Breast epithelium (tissue), 4 donors: ENCODE measurements at regions not wholly inside any gene's neighbourhood (a gene's known extent, or its start where the extent isn't known, plus 50 kb on each side); places are given as distances from the start of the nearest gene placed in this dataset.

Experiments used
- DNase-seq, 2 donors: peaks; one replicate each; pipeline ENCODE4 v3.0.0-alpha.2; 2019; ENCODE audit warnings: low spot score in 2 of 2
- H3K27ac ChIP-seq, 2 donors: fragments of 200-600 bp; sonication (generic) in 1 of 2; one replicate each; pipeline ENCODE4 v1.5.1; 2016 to 2019; ENCODE audit warnings: mild to moderate bottlenecking in 1 of 2
- H3K27me3 ChIP-seq, 2 donors: fragments of 200-600 bp; sonication (generic) in 1 of 2; one replicate each; pipeline versions ENCODE4 v1.5.1 to v1.6.0; 2017 to 2019; ENCODE audit warnings: control low read depth in 1 of 2, mild to moderate bottlenecking in 1 of 2
- H3K36me3 ChIP-seq: fragments of 200-600 bp; one replicate; pipeline ENCODE4 v1.5.1; 2019
- H3K4me1 ChIP-seq, 2 donors: fragments of 200-600 bp; sonication (generic); one replicate each; pipeline ENCODE4 v1.5.1; 2016 to 2019; ENCODE audit warnings: control low read depth in 1 of 2
- H3K4me3 ChIP-seq, 3 donors: fragments of 200-600 bp; sonication (generic); 1 replicate in 2 of 3; 2 replicates in 1 of 3; pipeline ENCODE4 v1.5.1; 2016 to 2019; ENCODE audit warnings: mild to moderate bottlenecking in 3 of 3, moderate library complexity in 2 of 3
- H3K9me3 ChIP-seq, 2 donors: fragments of 200-600 bp; sonication (generic) in 1 of 2; one replicate each; pipeline ENCODE4 v1.5.1; 2016 to 2019; ENCODE audit warnings: control low read depth in 1 of 2
- POLR2A ChIP-seq: fragments of 450-650 bp; IDR thresholded peaks from one replicate; pipeline ENCODE4 v1.6.1; 2016; ENCODE audit warnings: antibody characterized with exemption, mild to moderate bottlenecking, moderate library complexity
- POLR2AphosphoS5 ChIP-seq, 3 donors: sonication (generic); formaldehyde crosslinking; IDR thresholded peaks; one replicate each; pipeline ENCODE4 v1.6.1; 2017; ENCODE audit warnings: antibody characterized with exemption in 3 of 3
- intact Hi-C: fragments of 100-400 bp; cut with DNase I; formaldehyde crosslinking; loops from one replicate; pipeline ENCODE4 v1.15.1; 2023; ENCODE audit warnings: low total_unique reads
- TF ChIP-seq, protein P1 (sequence below), 3 donors: fragments of 450-650 bp; IDR thresholded peaks; one replicate each; pipeline ENCODE4 v1.5.1; 2016 to 2017; ENCODE audit warnings: antibody characterized with exemption in 3 of 3, mild to moderate bottlenecking in 3 of 3, moderate library complexity in 3 of 3

DNA sequence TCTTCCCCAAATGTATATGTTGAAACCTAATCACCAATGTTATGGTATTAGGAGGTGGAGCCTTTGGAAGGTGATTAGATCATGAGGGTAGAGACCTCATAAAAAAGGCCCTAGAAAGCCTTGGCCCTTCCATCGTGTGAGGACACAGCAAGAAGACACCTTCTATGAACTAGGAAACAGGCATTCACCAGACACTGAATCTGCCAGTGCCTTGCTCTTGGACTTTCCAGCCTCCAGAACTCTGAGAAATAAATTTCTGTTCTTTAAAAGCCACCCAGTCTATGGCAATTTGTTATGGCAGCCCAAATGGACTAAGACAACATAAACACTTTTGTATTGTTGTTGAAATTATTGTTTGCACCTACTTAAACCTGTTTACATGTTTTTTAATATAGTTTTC lies 221.8 kb upstream of the RPS6KA3 start:
- Histone ChIP-seq H3K27ac (no peak overlapping the region), H3K9me3 (no peaks in the 10 kb centered on the region), H3K4me3 (no peak overlapping the region), H3K36me3 (no peaks in the 10 kb centered on the region), H3K4me1 (no peaks in the 10 kb centered on the region), H3K27me3 (peaks cover 0 to 12% of the 10 kb centered on the region in 2 donors)
- TF ChIP-seq POLR2AphosphoS5 (IDR thresholded peaks at IDR 0.05): no peak
- TF ChIP-seq, protein P1, sequence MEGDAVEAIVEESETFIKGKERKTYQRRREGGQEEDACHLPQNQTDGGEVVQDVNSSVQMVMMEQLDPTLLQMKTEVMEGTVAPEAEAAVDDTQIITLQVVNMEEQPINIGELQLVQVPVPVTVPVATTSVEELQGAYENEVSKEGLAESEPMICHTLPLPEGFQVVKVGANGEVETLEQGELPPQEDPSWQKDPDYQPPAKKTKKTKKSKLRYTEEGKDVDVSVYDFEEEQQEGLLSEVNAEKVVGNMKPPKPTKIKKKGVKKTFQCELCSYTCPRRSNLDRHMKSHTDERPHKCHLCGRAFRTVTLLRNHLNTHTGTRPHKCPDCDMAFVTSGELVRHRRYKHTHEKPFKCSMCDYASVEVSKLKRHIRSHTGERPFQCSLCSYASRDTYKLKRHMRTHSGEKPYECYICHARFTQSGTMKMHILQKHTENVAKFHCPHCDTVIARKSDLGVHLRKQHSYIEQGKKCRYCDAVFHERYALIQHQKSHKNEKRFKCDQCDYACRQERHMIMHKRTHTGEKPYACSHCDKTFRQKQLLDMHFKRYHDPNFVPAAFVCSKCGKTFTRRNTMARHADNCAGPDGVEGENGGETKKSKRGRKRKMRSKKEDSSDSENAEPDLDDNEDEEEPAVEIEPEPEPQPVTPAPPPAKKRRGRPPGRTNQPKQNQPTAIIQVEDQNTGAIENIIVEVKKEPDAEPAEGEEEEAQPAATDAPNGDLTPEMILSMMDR (IDR thresholded peaks at IDR 0.05): no peak
- no peak for TF ChIP-seq POLR2A
- intact Hi-C loops: no loop called here
- DNase-seq: no peak

DNA sequence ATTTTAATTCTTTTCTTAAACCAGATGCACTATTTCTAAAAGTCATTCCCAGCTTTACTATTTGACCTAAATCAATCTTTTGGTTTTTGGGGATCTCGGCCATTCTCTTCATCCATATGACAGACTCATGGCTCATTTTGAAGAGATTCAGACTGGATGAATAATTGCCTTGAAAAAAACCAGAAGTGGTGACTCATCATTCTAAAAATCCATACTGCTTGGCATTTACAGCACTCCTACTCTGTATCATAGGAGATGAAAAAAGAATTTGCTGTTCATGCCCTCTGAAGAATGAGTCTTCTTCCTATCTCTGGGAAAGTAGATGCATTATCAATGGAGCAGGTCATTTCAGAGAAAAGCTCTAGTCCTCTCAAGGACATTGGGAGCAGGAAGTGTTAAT lies 220.5 kb upstream of the RPS6KA3 start:
- intact Hi-C loops: no loop called here

DNA sequence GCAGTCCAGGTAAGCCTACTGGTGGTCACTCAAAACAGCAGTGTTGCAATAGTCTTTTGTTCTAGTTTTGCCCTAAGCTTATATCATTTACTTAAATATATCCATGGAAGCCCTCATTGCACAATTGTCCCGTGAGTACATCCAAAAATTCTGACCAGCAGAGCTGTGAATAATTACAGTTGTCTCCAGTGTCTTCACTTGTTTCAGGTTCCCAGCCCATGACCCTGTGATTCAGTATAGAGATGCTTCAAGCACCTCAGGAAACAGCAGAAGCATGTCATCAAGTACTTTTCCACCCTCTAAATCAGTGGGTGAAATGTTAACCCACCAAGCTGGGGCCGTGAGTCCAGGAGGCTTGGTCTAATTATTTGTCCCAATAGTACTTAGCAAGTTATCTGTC lies 214.9 kb upstream of the RPS6KA3 start:
- H3K9me3 ChIP-seq: no peaks in the 10 kb centered on the region
- intact Hi-C loops: loop anchor here (5.0 kb wide), 1 partner anchor 186 kb away; no protein-coding TSS in a partner anchor
- H3K36me3 ChIP-seq: no peaks in the 10 kb centered on the region
- peaks cover 0 to 20% of the 10 kb centered on the region in 2 donors for H3K27me3 ChIP-seq
- H3K27ac ChIP-seq: no peak overlapping the region
- no peak for DNase-seq
- no peak for TF ChIP-seq POLR2A
- TF ChIP-seq POLR2AphosphoS5 (IDR thresholded peaks at IDR 0.05): no peak
- TF ChIP-seq, protein P1 (IDR thresholded peaks at IDR 0.05): no peak
- H3K4me3 ChIP-seq: no peak overlapping the region
- H3K4me1 ChIP-seq: no peaks in the 10 kb centered on the region

More for the DNA sequence above, 220.5 kb upstream of the RPS6KA3 start:
- TF ChIP-seq, protein P1 (IDR thresholded peaks at IDR 0.05): no peak
- no peak for TF ChIP-seq POLR2AphosphoS5 (IDR thresholded peaks at IDR 0.05)
- Histone ChIP-seq H3K36me3 (no peaks in the 10 kb centered on the region), H3K4me1 (no peaks in the 10 kb centered on the region), H3K4me3 (no peak overlapping the region), H3K27me3 (peaks cover 0 to 18% of the 10 kb centered on the region in 2 donors), H3K9me3 (no peaks in the 10 kb centered on the region), H3K27ac (no peak overlapping the region)
- no peak for DNase-seq

DNA sequence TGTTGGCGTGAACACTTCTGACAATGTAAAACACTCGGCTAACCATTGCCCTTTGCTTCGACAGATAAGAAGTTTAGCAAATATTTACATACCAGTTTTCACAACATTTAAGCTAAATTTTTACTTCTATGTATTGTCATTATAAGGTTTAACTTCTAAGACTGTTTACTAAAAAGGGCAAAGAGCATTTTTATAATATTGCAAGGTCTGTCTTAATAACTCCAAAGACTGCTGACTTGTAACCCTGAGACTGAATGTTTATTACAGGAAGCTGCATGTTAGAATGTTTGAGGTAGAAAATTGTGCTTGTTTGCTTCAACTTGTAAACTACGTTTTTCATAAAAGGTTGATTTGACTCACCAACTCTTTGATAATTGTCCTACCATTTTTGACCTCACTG lies 213.2 kb upstream of the RPS6KA3 start:
- Histone ChIP-seq H3K27me3 (peaks cover 0 to 20% of the 10 kb centered on the region in 2 donors), H3K27ac (no peak overlapping the region), H3K4me1 (no peaks in the 10 kb centered on the region), H3K9me3 (no peaks in the 10 kb centered on the region), H3K36me3 (no peaks in the 10 kb centered on the region), H3K4me3 (no peak overlapping the region)
- no peak for TF ChIP-seq POLR2AphosphoS5 (IDR thresholded peaks at IDR 0.05)
- TF ChIP-seq, protein P1 (IDR thresholded peaks at IDR 0.05): no peak
- TF ChIP-seq POLR2A: no peak
- intact Hi-C loops: loop anchor here (5.0 kb wide), 1 partner anchor 187 kb away; no protein-coding TSS in a partner anchor
- DNase-seq: no peak

DNA sequence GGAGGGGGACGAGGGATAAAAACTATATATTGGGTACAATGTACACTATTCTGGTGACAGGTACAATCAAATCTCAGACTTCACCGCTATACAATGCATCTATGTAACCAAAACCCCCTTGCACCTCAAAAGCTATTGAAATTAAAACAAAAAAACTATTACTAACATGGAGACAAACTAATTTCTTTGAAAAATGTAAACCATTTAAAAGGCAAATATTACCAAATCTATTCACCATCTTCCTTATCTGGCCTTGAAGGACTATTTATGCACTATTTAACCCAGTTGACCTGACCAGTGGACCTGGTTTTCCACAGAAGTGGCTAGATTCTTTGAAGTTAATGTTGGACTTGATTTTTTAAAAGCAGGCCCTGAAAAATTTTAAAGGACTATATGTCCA lies 212.3 kb upstream of the RPS6KA3 start:
- DNase-seq: no peak
- H3K4me1 ChIP-seq: no peaks in the 10 kb centered on the region
- intact Hi-C loops: no loop called here
- no peaks in the 10 kb centered on the region for H3K9me3 ChIP-seq
- no peak overlapping the region for H3K4me3 ChIP-seq
- no peaks in the 10 kb centered on the region for H3K36me3 ChIP-seq
- H3K27ac ChIP-seq: no peak overlapping the region
- peaks cover 0 to 28% of the 10 kb centered on the region in 2 donors for H3K27me3 ChIP-seq
- TF ChIP-seq, protein P1 (IDR thresholded peaks at IDR 0.05): no peak
- no peak for TF ChIP-seq POLR2AphosphoS5 (IDR thresholded peaks at IDR 0.05)
- no peak for TF ChIP-seq POLR2A
